ENCODE measurements at regions not wholly inside any gene's neighbourhood (a gene's known extent, or its start where the extent isn't known, plus 50 kb on each side); places are given as distances from the start of the nearest gene placed in this dataset.

- Mint-ChIP-seq H3K27me3 (peaks cover 8% of the 10 kb centered on the region), H3K9me3 (ENCODE audit: low read depth) (peaks cover 6% of the 10 kb centered on the region), H3K4me3 (ENCODE audit: low read depth) (no peak overlapping the region), H3K27ac (no peak overlapping the region), H3K36me3 (ENCODE audit: insufficient read depth) (no peaks in the 10 kb centered on the region), H3K4me1 (ENCODE audit: low read depth) (no peaks in the 10 kb centered on the region)
- no peak for DNase-seq (ENCODE audit: low spot score, unreplicated experiment)
- no peak for TF ChIP-seq CTCF (IDR thresholded peaks at IDR 0.05; ENCODE audit: unreplicated experiment)
Measured at GRCh38 chr7:98534493-98534892, 82.6 kb upstream of the NPTX2 start.

GRCh38 chr7:98531717-98532116, 85.4 kb upstream of the NPTX2 start:
- Mint-ChIP-seq H3K27me3 (peaks cover 8% of the 10 kb centered on the region), H3K4me1 (ENCODE audit: low read depth) (no peaks in the 10 kb centered on the region), H3K27ac (no peak overlapping the region), H3K9me3 (ENCODE audit: low read depth) (peaks cover 6% of the 10 kb centered on the region), H3K36me3 (ENCODE audit: insufficient read depth) (no peaks in the 10 kb centered on the region), H3K4me3 (ENCODE audit: low read depth) (no peak overlapping the region)
- no peak for TF ChIP-seq CTCF (IDR thresholded peaks at IDR 0.05; ENCODE audit: unreplicated experiment)
- DNase-seq (ENCODE audit: low spot score, unreplicated experiment), result no peak

GRCh38 chr7:98528079-98528478, 89.0 kb upstream of the NPTX2 start:
- H3K4me1 Mint-ChIP-seq (ENCODE audit: low read depth), result no peaks in the 10 kb centered on the region
- no peaks in the 10 kb centered on the region for H3K36me3 Mint-ChIP-seq (ENCODE audit: insufficient read depth)
- no peak for TF ChIP-seq CTCF (IDR thresholded peaks at IDR 0.05; ENCODE audit: unreplicated experiment)
- no peak for DNase-seq (ENCODE audit: low spot score, unreplicated experiment)
- no peak overlapping the region for H3K27ac Mint-ChIP-seq
- H3K9me3 Mint-ChIP-seq (ENCODE audit: low read depth), result peaks cover 3% of the 10 kb centered on the region
- H3K27me3 Mint-ChIP-seq, result peaks cover 2% of the 10 kb centered on the region
- no peak overlapping the region for H3K4me3 Mint-ChIP-seq (ENCODE audit: low read depth)

GRCh38 chr7:98526059-98526458, 91.0 kb upstream of the NPTX2 start:
- Mint-ChIP-seq H3K4me3 (ENCODE audit: low read depth) (no peak overlapping the region), H3K27ac (no peak overlapping the region), H3K4me1 (ENCODE audit: low read depth) (no peaks in the 10 kb centered on the region), H3K27me3 (peaks cover 6% of the 10 kb centered on the region), H3K36me3 (ENCODE audit: insufficient read depth) (no peaks in the 10 kb centered on the region), H3K9me3 (ENCODE audit: low read depth) (peaks cover 10% of the 10 kb centered on the region)
- no peak for TF ChIP-seq CTCF (IDR thresholded peaks at IDR 0.05; ENCODE audit: unreplicated experiment)
- DNase-seq (ENCODE audit: low spot score, unreplicated experiment), result no peak

- no peak for TF ChIP-seq CTCF (IDR thresholded peaks at IDR 0.05; ENCODE audit: unreplicated experiment)
- no peak for DNase-seq (ENCODE audit: low spot score, unreplicated experiment)
- no peaks in the 10 kb centered on the region for H3K36me3 Mint-ChIP-seq (ENCODE audit: insufficient read depth)
- H3K4me3 Mint-ChIP-seq (ENCODE audit: low read depth), result no peak overlapping the region
- peaks cover 6% of the 10 kb centered on the region for H3K9me3 Mint-ChIP-seq (ENCODE audit: low read depth)
- H3K27me3 Mint-ChIP-seq, result peaks cover 9% of the 10 kb centered on the region
- H3K4me1 Mint-ChIP-seq (ENCODE audit: low read depth), result no peaks in the 10 kb centered on the region
- no peak overlapping the region for H3K27ac Mint-ChIP-seq
Measured at GRCh38 chr7:98521089-98521692, 95.9 kb upstream of the NPTX2 start.

All from progenitor cell of endocrine pancreas (in vitro differentiated cells).